GM19099 (cell line): ENCODE measurements at regions not wholly inside any gene's neighbourhood (a gene's known extent, or its start where the extent isn't known, plus 50 kb on each side); places are given as distances from the start of the nearest gene placed in this dataset.

Experiments used
- POLR2A ChIP-seq: IDR thresholded peaks from 3 replicates; pipeline ENCODE4 v1.6.1; 2011; ENCODE audit warnings: low read depth; ENCODE audit not compliant: insufficient read length; ENCODE audit errors: extremely low read depth

- TF ChIP-seq POLR2A, result no peak
These were observed 181.8 kb downstream of the SP3 start for GRCh38 chr2:173783382-173783781.

- no peak for TF ChIP-seq POLR2A
These were observed 179.4 kb downstream of the SP3 start for GRCh38 chr2:173785813-173786212.

- no peak for TF ChIP-seq POLR2A
These were observed 173.7 kb downstream of the SP3 start for GRCh38 chr2:173791502-173791901.

GRCh38 chr2:173792166-173792565, 173.0 kb downstream of the SP3 start:
- no peak for TF ChIP-seq POLR2A

GRCh38 chr2:173792741-173793140, 172.4 kb downstream of the SP3 start:
- TF ChIP-seq POLR2A, result no peak

GRCh38 chr2:173793709-173794565, 171.2 kb downstream of the SP3 start:
- TF ChIP-seq POLR2A, result no peak

- TF ChIP-seq POLR2A, result no peak
These were observed 167.4 kb downstream of the SP3 start for GRCh38 chr2:173797586-173798263.

GRCh38 chr2:173802518-173802917, 162.7 kb downstream of the SP3 start:
- TF ChIP-seq POLR2A, result no peak

GRCh38 chr2:173803449-173803848, 161.7 kb downstream of the SP3 start:
- TF ChIP-seq POLR2A, result no peak

- TF ChIP-seq POLR2A, result no peak
These were observed 158.4 kb downstream of the SP3 start for GRCh38 chr2:173806761-173807160.

- no peak for TF ChIP-seq POLR2A
These were observed 156.5 kb downstream of the SP3 start for GRCh38 chr2:173808718-173809117.

GRCh38 chr2:173812321-173812720, 152.9 kb downstream of the SP3 start:
- TF ChIP-seq POLR2A, result no peak

GRCh38 chr2:173814306-173814705, 150.9 kb downstream of the SP3 start:
- no peak for TF ChIP-seq POLR2A

GRCh38 chr2:173815772-173816171, 149.4 kb downstream of the SP3 start:
- no peak for TF ChIP-seq POLR2A

- no peak for TF ChIP-seq POLR2A
These were observed 147.6 kb downstream of the SP3 start for GRCh38 chr2:173817582-173817981.

- no peak for TF ChIP-seq POLR2A
These were observed 146.9 kb downstream of the SP3 start for GRCh38 chr2:173818285-173818684.
